ENCODE measurements at regions not wholly inside any gene's neighbourhood (a gene's known extent, or its start where the extent isn't known, plus 50 kb on each side); places are given as distances from the start of the nearest gene placed in this dataset.

DNA sequence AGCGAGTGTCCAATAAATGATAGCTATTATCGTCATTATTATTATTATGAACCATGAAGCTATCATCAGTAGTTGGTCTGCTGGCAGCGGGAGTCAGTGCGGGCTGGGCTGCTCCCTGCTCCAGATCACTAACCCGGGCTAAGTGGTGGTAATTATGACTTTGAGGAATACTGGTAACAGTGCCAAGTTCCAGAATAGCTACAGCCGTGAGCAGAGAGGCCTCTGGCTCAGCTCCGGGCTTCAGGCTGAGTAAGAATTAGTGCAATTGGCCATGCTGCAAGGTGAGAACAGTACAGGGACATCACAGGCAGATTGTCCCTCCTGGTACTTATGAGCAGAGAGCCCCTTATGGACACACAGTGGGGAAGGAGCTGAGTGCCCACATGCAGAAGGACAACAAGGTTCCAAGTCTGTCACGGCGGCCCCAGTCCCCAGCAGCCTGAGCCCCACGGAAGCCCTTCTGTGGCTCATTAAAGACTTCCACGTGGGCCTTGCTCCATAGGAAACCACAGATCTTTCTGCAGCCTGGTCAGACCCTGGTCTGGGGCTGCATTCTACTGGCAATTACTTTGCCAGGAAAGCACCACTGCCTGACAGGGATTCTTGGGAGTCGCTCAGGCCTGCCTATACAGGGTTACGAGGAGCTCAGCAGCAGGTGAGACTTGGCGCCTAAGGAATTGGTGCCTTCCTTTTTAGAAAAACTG is 235.1 kb downstream of the RRAGC start:
- TF ChIP-seq EZH2 (IDR thresholded peaks at IDR 0.05; ENCODE audit: borderline replicate concordance, insufficient read depth, low read length, poor library complexity, severe bottlenecking) (no peak), MXI1 (conservative IDR thresholded peaks at IDR 0.05; ENCODE audit: poor library complexity, severe bottlenecking) (no peak), REST (IDR thresholded peaks at IDR 0.05; ENCODE audit: borderline replicate concordance) (no peak), SMC3 (conservative IDR thresholded peaks at IDR 0.05; ENCODE audit: poor library complexity) (no peak), RAD21 (conservative IDR thresholded peaks at IDR 0.05) (no peak), EP300 (conservative IDR thresholded peaks at IDR 0.05; ENCODE audit: poor library complexity, severe bottlenecking) (no peak), CTCF (IDR thresholded peaks at IDR 0.05; ENCODE audit: poor library complexity, severe bottlenecking) (no peak), POLR2AphosphoS5 (IDR thresholded peaks at IDR 0.05) (no peak), TAF1 (IDR thresholded peaks at IDR 0.05; ENCODE audit: low read depth) (no peak)
- Histone ChIP-seq H3K79me2 (replicated peaks; ENCODE audit: insufficient read depth, low read length) (no peaks in the 10 kb centered on the region), H3K36me3 (ENCODE audit: insufficient read depth, low read length) (no peaks in the 10 kb centered on the region), H3K9me3 (ENCODE audit: low read length) (peaks cover 3% of the 10 kb centered on the region), H3K27me3 (ENCODE audit: insufficient read depth, low read depth, low read length) (no peaks in the 10 kb centered on the region), H3K27ac (ENCODE audit: low read length) (no peak overlapping the region), H3K9ac (ENCODE audit: low read length) (no peak overlapping the region), H3F3A (ENCODE audit: insufficient read depth, low read length, poor library complexity, severe bottlenecking) (no peaks in the 10 kb centered on the region), H3K4me3 (ENCODE audit: low read length) (no peak overlapping the region), H3K9me2 (ENCODE audit: insufficient read depth, low read length) (no peaks in the 10 kb centered on the region), H4K20me1 (ENCODE audit: insufficient read depth) (no peaks in the 10 kb centered on the region), H2AFZ (ENCODE audit: low read depth, low read length) (no peak overlapping the region), H3K4me2 (ENCODE audit: low read length) (no peak overlapping the region)

DNA sequence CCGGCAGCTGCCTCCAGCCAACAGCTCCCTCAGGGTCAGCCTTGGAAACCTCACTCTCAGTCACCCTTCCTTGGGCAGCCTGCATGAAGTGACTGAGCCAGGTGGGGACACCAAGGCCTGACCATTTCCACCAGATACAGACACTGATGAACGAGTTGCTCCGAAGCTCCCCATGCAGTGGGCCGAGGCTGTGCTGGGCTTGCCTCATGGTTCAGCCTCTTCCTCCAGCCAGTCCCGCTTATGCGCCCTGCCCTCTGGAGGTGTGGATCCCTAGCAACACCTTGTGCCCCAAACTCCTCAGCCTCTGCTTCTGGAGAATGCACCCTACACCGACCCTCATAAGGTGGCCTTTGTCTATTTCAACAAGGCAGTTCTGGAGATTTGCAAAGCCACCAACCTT is 236.0 kb downstream of the RRAGC start:
- Histone ChIP-seq H2AFZ (ENCODE audit: low read depth, low read length) (no peak overlapping the region), H3K27me3 (ENCODE audit: insufficient read depth, low read depth, low read length) (no peaks in the 10 kb centered on the region), H3K9me3 (ENCODE audit: low read length) (no peaks in the 10 kb centered on the region), H3K27ac (ENCODE audit: low read length) (no peak overlapping the region), H3F3A (ENCODE audit: insufficient read depth, low read length, poor library complexity, severe bottlenecking) (no peaks in the 10 kb centered on the region), H3K36me3 (ENCODE audit: insufficient read depth, low read length) (no peaks in the 10 kb centered on the region), H3K4me3 (ENCODE audit: low read length) (no peak overlapping the region), H3K9me2 (ENCODE audit: insufficient read depth, low read length) (no peaks in the 10 kb centered on the region), H3K79me2 (replicated peaks; ENCODE audit: insufficient read depth, low read length) (no peaks in the 10 kb centered on the region), H3K4me2 (ENCODE audit: low read length) (no peak overlapping the region), H4K20me1 (ENCODE audit: insufficient read depth) (no peaks in the 10 kb centered on the region), H3K9ac (ENCODE audit: low read length) (no peak overlapping the region)
- TF ChIP-seq POLR2AphosphoS5 (IDR thresholded peaks at IDR 0.05) (no peak), MXI1 (conservative IDR thresholded peaks at IDR 0.05; ENCODE audit: poor library complexity, severe bottlenecking) (no peak), EP300 (conservative IDR thresholded peaks at IDR 0.05; ENCODE audit: poor library complexity, severe bottlenecking) (no peak), REST (IDR thresholded peaks at IDR 0.05; ENCODE audit: borderline replicate concordance) (no peak), CTCF (IDR thresholded peaks at IDR 0.05; ENCODE audit: poor library complexity, severe bottlenecking) (no peak), TAF1 (IDR thresholded peaks at IDR 0.05; ENCODE audit: low read depth) (no peak), RAD21 (conservative IDR thresholded peaks at IDR 0.05) (no peak), EZH2 (IDR thresholded peaks at IDR 0.05; ENCODE audit: borderline replicate concordance, insufficient read depth, low read length, poor library complexity, severe bottlenecking) (no peak), SMC3 (conservative IDR thresholded peaks at IDR 0.05; ENCODE audit: poor library complexity) (no peak)

Data from neural cell (in vitro differentiated cells).